SHP77 (cell line): ENCODE measurements at regions not wholly inside any gene's neighbourhood (a gene's known extent, or its start where the extent isn't known, plus 50 kb on each side); places are given as distances from the start of the nearest gene placed in this dataset.

Experiments used
- DNase-seq, 2 experiments: peaks; one replicate each; lab custom pipeline; 2025; lab: John Stamatoyannopoulos, UW

DNA sequence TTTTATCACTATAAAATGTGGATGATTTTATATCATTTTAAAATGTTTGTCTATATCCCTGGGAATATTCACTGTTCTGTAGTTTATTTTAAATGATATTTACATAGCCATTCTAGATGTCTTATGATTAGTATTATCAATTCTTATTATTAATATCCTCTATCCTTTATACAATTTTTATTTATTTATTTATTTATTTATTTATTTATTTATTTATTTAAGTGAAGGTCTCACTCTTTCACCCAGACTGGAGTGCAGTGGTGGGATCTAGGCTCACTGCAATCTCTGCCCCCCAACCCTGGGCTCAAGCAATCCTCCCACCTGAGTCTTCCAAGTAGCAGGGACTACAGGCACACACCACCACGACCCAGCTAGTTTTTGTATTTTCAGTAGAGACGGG lies 1848.9 kb downstream of the EFNA5 start:
- no peak for DNase-seq

DNA sequence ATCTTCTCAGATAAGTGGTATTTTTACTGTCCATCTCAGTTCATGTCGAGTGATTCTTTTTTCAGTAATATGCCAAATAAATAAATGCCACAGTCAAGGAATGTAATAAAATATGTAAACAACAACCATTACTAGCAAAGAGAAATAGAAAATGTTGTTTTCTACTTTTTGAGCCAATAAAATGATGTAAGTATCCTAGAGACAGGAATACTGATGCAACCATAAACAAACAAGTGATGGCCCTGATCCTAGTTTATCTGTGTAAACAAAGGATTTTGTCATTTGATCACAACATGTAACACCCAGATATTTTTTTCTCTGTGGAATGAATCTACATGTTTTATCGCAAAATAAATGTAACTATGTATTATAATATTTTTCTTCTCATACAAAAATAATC lies 1852.8 kb downstream of the EFNA5 start:
- DNase-seq, result no peak

DNA sequence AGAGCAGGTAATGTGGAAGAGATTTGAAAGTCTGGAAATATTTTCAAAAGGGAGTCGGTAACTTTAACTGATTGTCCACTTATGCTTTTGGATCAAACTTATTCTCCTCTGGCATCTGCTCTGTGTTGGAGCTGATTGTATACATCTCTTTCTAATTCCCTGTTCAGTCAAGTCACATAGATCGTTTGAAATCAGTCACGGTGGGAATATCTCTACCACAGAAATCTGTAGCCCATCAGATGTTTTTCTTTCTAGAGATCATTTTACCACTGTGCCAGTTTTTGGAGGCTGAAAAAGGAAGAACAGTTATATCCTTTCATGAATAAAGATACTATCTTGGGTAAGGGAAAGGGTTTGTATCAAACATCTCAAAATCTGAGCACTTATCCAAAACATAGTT lies 1853.3 kb downstream of the EFNA5 start:
- DNase-seq, result no peak

DNA sequence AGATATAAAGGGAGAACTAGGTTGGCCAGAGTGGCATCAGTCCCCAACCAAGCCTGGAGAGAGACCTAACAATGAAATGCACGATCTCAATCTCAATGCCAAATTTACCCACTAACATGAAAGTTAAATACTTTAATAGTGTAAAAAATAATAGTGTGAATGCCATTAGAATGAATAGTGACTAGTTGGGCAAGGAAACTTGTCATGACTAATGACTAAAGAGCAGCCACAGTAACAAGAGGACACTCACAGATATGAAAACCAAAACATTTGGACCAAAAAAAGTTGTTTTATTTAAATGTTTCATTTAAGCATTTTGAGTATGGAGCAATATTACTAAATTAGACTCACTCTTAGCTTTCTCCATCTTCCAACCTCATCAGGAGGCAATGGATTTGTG lies 1853.8 kb downstream of the EFNA5 start:
- DNase-seq, result no peak

DNA sequence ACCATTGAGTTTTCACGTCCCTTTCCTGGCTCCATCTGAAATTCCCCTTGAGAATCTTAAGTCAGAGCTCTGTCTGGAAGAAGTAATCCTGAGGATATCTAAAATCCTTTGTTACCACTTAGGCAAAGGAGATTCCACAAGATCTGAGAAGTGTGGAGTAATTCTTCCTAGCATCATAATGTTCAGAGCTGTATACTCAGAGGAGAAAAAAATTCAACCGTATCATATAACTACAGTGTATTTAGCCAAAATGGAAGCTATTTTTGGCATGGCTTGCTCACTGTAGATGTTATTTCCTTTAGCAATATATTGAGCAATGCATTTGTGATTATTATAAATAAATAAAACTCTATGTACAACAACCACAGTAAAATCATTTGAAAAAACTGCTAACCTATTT lies 1858.4 kb downstream of the EFNA5 start:
- no peak for DNase-seq

DNA sequence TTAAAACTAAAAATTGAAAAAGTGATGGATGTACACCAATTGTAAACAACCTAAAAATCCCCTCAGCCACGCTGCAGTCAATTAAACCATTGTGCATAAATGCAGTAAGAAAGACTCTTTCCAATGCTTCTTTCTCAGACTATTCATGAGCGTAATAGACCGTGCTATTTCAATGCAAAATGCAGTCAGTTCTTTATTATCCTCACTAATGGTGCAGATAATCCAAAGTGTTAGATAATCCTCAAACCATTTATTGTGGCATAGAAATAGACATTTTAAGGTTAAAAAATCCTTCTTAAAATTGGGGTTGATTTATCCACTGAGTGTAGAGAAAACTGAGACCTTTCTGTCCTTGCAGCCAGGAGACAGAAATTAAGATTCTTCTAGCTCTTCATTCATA lies 1862.8 kb downstream of the EFNA5 start:
- DNase-seq, result no peak

DNA sequence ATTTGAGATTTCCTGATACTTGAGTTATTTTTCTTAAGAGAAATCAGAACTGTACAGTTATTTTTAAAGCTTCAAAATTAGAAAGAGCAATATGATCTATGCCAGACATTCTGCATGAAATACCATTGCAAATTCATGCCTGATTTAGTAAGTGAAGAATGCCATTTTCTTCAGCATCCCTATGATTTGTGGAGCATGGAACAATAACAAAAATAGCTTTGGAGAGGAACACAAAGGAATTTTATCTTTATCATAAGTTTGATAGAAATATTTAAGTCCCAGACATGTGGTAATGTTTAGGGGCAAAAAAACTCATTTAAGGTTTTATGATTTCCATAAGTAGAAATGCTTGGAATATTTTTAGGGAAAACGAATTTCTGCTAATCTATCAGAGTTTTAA lies 1863.4 kb downstream of the EFNA5 start:
- DNase-seq, result no peak

DNA sequence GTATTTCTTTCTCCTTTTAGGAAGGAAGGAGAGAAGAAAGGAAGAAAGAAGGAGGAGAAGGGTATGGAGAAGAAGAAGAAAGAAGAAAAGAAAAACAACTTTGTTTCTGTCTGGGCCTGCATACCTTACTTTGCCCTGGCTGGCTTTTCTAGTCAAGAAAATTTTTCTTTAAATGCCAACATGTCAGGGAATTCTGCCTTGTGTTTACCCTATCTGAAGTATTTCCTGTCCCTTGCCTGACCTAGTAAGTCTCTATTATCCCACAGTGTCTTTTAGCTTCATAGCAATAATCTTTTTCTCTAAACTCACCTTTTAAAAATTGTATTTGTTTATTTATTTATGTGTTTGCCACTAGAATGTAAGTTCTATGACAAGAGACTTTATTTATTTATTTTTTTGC lies 1864.1 kb downstream of the EFNA5 start:
- DNase-seq, result no peak

DNA sequence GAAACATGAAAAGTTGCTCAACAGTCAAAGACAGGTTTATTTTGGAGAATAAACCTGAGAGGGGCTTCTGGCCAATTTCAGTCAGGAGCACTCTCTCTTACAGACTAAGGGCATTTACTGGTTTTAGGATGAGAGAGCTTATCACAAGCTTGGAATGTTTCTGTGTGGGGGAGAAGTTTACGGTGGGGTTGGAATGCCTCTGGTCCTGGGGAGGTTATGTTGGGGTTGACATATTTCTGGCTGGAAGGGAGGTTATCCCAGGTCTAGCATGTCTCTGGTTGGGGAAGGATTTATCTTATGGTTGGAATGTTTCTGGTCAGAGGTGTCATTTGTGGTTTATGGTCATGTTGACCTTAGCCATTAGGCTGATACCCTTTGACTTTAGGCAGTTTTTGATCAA lies 1867.3 kb downstream of the EFNA5 start:
- DNase-seq, result no peak

DNA sequence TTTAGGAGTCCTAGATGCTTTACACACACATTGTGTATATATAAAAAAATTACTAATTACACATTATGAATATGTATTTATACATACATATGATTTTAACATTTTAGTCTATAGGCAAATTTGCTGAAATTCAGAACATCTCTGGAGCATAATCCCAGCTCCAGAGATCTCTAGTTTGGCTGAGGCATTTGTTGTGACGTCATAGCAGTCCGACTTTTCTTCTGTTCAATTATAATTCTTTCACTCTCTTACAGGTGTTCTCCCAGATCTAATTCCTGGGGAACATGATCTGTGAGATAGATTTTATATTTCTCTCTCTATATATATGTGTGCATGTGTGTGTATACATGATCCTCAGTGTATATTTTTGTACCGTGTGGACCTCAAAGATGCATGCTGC lies 1876.2 kb downstream of the EFNA5 start:
- DNase-seq, result no peak

DNA sequence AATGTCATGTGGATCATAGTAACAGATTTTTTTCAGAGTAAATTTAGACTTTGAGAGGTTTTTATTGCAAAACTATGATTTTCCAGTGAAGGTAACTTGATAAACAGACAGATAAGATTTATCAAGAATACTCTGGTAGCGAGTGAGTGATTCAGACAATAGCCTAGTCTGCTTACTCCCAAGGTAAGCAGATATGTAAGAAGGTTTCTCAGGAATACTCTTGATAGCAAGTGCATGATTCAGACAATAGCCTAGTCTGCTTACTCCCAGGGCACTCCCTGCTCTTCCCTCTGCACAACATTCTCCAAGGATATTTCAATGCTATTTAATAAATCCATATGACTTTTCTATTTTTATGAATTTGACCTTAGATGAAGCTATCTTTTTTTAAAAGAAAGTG lies 1881.5 kb downstream of the EFNA5 start:
- DNase-seq, result no peak

DNA sequence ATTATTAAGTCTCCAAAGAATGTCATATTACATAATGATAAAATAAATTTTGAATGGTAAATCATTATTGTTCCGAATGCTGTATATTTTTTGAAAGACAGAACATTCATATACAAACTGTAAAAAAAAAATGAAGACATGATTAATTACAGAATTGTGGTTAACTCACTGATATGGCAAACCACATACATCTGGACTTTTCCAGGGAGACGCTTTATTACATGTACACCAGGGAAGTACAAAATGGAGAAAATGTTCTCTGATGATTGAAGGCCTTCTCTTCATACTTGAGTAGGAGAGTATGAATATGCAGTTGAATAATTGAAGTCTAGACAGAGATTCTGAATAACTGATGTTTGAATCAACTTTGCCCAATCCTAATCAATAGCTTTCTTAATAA lies 1886.9 kb downstream of the EFNA5 start:
- no peak for DNase-seq

DNA sequence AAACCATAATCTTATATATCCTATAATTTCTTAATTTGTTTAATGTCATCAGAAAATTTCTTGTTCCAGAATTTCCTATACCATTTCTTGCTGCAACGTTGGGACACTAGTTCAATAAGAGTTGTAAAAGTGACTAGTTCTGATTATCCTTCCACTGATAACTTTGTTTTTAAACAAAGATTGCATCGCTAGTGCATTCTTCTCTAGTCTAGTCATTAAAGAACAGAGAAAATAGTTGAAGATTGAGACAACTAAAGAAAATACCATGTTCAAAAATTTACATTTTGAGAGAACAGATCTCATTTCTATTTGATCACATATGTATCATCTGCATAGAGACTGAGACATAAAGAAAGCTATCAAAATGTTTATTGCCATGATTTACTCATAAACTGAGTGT lies 1888.2 kb downstream of the EFNA5 start:
- no peak for DNase-seq

DNA sequence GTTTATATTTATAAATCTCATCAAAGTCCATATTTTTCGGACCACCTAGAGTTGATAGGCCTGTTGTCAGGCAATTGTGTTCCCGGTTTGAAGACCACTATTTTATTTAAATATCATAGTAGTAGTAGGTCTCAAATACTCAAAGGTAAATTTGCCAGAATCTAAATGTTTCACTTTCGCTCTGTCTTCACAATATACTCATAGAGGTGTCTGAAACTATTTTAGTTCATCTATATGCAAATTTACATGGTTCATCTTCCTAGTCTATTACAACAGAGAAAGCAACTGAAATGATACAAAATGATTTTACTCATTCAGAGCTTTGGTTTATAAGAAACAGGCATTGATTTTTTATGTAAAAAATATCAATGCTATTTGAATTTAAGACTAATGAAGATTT lies 1897.5 kb downstream of the EFNA5 start:
- no peak for DNase-seq

DNA sequence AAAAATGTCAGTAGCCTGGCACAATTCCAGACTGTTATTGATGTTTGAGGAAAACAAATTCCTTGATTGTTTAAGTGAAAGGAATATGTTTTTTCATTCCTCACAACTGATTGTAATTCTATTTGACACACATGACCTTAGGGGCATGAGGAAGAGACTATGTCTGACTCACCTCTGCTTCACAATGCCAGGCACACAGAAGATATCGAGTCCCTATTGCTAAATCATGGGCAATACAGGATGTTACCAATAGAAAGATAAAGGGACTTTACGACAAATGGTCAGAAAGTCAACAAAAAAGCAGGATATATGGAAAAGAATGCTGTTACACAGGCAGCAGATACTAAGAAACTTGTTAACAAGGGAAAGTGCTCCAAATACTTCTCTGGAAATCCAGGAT lies 1903.5 kb downstream of the EFNA5 start:
- DNase-seq, result no peak

DNA sequence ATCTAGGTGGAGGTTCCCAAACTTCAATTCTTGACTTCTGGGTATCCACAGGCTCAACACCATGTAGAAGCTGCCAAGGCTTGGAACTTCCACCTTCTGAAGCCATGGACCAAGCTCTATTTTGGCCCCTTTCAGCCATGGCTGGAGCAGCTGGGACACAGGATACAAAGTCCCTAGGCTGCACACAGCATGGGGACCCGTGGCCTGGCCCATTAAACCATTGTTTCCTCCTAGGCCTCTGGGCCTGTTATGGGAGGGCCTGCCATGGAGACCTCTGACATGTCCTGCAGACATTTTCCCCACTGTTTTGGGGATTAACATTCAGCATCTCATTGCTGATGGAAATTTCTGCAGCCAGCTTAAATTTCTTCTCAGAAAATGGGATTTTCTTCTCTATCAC lies 1908.0 kb downstream of the EFNA5 start:
- DNase-seq, result no peak

DNA sequence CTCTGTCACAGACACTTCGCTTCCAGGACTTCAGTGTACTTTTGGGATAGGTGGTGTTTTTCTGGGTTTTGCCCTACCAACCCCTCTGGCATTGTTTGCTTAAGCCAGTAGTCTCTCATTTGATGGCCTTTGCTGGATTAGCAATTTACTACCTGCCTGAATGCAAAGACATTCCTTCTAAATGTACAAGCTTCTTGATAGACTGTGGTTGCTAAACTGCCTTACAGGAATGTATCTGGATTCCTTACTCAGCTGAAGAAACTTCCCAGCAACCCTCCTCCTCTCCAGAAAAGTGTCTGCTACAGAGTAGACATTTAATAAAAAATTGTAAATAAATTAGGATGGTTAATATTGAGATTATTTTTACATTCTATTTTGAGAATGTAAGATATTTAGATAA lies 1916.7 kb downstream of the EFNA5 start:
- DNase-seq, result no peak

DNA sequence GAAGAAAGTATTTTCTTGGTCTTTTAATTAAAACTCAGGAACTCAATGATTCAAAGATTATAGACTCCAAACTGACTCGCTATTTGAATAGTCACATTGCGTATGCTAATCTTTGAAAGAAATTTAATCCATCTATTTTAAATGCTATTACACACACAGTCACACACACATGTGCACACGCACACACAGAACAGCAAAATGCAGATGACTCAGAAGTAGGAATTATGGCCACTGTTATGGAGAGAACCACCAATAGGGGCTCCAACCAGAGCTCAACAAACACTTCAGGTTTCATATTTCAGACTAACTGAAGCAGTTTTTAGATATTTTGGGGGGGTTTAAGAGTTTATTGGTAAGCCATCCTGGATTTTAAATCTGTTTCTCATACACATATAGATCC lies 1917.9 kb downstream of the EFNA5 start:
- no peak for DNase-seq

DNA sequence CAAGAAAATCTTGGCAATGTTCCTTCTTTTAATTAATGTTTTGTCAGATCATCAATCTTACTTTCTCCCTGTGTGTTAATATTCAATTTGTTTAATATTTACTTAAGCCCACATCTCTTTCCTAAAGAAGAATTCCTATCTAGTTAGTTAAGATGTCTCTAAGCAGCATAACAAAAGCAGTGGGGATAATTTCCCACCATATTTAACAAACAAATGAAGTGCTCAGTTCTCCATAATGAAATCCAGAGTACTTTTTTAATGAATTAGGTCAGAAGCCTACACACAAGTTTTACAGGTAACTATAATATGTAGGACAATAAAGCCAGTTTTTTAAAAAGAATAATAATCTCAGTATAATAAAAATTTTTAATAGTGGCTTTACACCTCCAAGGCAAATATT lies 1918.8 kb downstream of the EFNA5 start:
- DNase-seq, result no peak

DNA sequence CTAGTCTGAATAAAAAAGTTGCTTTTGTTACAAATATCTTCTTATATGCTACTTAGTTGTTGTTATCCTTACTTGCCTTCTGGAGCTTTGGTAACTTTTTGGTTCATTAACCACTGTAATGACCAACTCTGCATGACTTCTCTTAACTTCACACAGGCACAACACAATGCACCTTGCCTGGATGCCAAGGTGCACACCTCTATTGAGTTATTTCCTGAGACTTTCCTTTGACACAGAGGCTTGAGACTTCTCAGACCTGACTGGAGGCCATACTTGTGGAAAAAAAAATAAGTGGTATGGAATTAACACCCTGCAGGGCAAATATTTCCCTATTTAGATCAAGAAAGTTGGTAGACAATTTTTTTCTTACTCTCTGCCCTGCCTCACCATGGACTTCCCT lies 1925.6 kb downstream of the EFNA5 start:
- no peak for DNase-seq

DNA sequence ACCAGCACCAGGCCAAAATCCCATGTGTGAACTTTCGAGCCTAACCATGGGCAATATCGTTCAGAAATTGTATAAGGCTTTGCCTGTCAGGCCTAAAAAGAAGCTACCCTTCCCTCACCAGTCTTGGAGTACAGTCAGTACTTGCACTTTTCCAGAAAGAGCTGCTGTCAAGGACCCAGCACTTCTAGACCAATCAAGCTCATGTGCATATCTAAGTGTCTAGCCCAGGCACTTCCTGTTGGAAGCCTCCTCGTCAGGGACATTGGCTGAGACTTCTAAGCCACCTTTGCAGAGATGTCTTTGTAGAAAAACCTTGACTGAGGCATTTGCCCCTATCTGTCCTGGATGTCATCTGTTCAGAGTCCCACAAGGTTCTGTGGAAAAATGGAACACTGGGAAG lies 1930.5 kb downstream of the EFNA5 start:
- no peak for DNase-seq

DNA sequence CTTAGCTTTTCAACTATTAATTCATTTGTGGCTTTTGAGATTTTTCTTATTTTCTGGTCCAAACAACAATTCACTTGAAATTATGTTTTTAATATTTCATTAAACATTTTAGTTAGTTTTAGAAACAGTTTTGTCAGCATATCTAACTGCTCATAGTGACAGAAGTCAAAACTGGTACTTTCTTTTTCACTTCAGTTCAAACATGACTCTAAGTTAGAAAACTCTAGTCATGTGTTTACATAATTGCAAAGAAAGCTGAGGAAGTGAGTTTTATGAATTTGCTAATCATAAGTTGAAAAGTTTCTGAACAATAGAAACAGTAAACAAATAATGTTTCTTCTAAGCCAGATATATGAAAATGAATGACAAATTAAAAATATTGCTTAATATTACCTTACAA lies 1931.0 kb downstream of the EFNA5 start:
- no peak for DNase-seq

DNA sequence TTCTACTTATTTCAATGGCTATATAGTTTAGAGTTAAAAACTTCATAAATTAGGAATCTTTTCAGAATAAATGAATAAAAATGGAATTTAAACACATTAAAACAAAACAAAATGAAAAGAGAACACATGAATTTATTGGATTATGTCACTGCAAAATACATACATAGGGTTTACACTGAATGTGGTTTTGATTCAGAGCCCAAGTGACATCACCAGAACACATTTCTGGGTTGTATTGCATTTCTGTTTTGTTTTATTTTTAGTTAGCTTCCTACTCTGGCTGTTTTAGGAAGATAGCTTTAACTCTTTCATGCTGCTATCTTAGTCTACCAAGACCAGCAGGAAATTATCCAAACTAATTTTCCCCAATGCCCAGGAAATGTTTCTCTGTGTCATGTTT lies 1935.0 kb downstream of the EFNA5 start:
- DNase-seq, result no peak

DNA sequence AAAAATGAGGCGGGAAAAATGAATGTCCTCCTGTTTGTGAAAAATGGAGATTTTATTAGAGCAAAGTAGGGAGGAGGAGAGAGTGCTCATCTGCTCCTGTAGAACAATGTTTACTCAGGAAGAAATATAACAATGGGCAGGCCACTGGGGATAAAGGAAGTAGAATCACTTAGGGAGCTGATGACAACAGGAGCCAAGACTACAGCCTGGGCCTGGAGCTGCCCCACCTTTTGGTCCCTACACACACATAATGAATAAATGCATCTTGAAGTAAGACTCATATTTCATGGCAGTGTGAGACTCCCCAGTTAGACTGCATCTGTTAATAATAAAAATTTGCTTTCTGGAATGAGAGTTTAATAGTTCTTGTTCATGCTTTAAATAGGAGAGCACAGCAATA lies 1939.8 kb downstream of the EFNA5 start:
- DNase-seq, result peak; percentile 70 to 82

DNA sequence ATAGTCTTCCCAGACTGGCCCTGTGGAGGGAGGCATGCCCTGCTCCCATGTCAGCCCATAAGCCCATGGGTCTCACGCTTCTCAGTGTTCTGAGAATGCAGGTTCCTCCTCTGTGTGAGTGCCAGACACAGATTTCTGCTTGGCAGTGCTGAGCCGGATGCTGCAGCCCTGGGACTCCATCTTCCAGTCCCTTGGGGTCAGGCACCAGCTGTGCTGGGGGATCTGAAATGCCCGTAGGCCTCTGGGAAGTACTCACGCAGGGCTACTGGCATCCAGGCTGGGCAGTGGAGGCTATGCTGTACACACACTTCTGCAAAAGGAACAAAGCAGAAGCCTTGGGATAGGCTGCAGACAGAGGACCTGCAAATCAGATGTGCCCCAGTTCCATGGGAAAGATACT lies 1944.6 kb downstream of the EFNA5 start:
- no peak for DNase-seq
